ENCODE measurements at regions not wholly inside any gene's neighbourhood (a gene's known extent, or its start where the extent isn't known, plus 50 kb on each side); places are given as distances from the start of the nearest gene placed in this dataset.

DNA sequence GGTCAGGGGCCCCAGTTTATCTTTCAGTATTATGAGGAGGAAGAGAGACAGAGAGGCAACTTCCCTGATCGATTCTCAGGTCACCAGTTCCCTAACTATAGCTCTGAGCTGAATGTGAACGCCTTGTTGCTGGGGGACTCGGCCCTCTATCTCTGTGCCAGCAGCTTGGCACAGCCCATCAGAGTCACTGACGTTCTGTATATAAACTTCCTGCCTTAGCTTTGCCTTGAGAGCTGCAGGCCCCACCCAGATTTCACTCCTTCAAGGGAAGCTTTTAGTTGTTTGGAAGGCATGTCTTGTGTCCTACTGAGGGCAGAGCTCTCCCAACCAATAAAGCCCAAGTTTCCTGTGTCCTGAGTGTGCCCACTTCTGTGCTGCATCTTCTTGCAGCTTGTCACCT, 242.5 kb upstream of the PRSS58 start:
- H3K36me3 ChIP-seq (ENCODE audit: control insufficient read depth, insufficient read depth, low read length) = no peaks in the 10 kb centered on the region
- no peak overlapping the region for H3K27ac ChIP-seq (ENCODE audit: insufficient read depth, low read length)
- peak overlapping the region; percentile 50; the same call in 1 of the 2 replicates for H3K18ac ChIP-seq (ENCODE audit: low read depth, low read length)
- H3K4me2 ChIP-seq (ENCODE audit: low read depth, low read length) = no peak overlapping the region
- H2BK120ac ChIP-seq (ENCODE audit: low read depth, low read length) = peak overlapping the region; percentile 59; the same call in 1 of the 2 replicates
- WGBS, 2 experiments (ENCODE audit: extremely low coverage in 2 of 2, insufficient read length in 1 of 2) = no CpG with 5 or more reads among the region's 4 CpGs
- H4K20me1 ChIP-seq (ENCODE audit: insufficient read depth, low read length) = no peaks in the 10 kb centered on the region
- H4K8ac ChIP-seq (ENCODE audit: low read depth in 2 of 2, low read length in 2 of 2) = peak overlapping the region in 1 of 2 experiments; percentile 60; a peak in 2 of 4 replicates
- H3K9me1 ChIP-seq (ENCODE audit: insufficient read depth, low read length) = peaks cover 3% of the 10 kb centered on the region; the same call in 1 of the 2 replicates
- ATAC-seq (ENCODE audit: low read depth) (peak; percentile 40), DNase-seq (no peak)
- POLR2A ChIA-PET (ENCODE audit: unreplicated experiment) = no interaction called here
- peak overlapping the region; percentile 51 for H3K4ac ChIP-seq (ENCODE audit: low read depth, low read length)
- no peak overlapping the region for H3K23ac ChIP-seq (ENCODE audit: low read depth, low read length)
- in situ Hi-C loops (cut with MboI; ENCODE audit: low sequenced_read_pairs) = no loop called here
- CTCF ChIA-PET = interaction anchor here (0.9 to 3.0 kb wide), 4 partner anchors 15 to 41 kb away, joined by 3 to 10 read pairs (median 4); no protein-coding TSS in a partner anchor
- H2BK15ac ChIP-seq (ENCODE audit: low read depth, low read length) = peak overlapping the region; percentile 78; the same call in 2 of the 3 replicates
- no peak overlapping the region for H2AK5ac ChIP-seq (ENCODE audit: low read depth, low read length)
- peak overlapping the region; percentile 78 for H2AFZ ChIP-seq (replicated peaks; ENCODE audit: low read length, poor library complexity)
- peak overlapping the region; percentile 68 for H4K91ac ChIP-seq (ENCODE audit: insufficient read depth, low read depth, low read length)
- no peak overlapping the region for H3K9ac ChIP-seq (ENCODE audit: low read depth, low read length)
- no peaks in the 10 kb centered on the region for H3K9me3 ChIP-seq (ENCODE audit: control insufficient read depth, insufficient read depth, low read length)
- H3K27me3 ChIP-seq (ENCODE audit: control insufficient read depth, insufficient read depth, low read length) = peaks cover 10% of the 10 kb centered on the region
- dilution Hi-C loops (cut with HindIII; ENCODE audit: low sequenced_read_pairs, unreplicated experiment) = loop anchor here (25.0 kb wide), 1 partner anchor 287 kb away; no protein-coding TSS in a partner anchor
- no peak overlapping the region for H2AK9ac ChIP-seq (replicated peaks; ENCODE audit: low read depth, low read length, poor library complexity)
- H3K56ac ChIP-seq (ENCODE audit: extremely low read depth, insufficient read depth, low read length) = no peak overlapping the region
- peak overlapping the region; percentile 79 for H2BK20ac ChIP-seq (ENCODE audit: low read depth, low read length)
- H3K14ac ChIP-seq (replicated peaks; ENCODE audit: low read depth, low read length) = peak overlapping the region; percentile 70; the same call in 1 of the 2 replicates
- BruUV-seq (replicated peaks) = no TSS peak
- no peak overlapping the region for H4K5ac ChIP-seq (ENCODE audit: low read depth, low read length)
- peaks cover 6% of the 10 kb centered on the region for H3K4me1 ChIP-seq (ENCODE audit: control insufficient read depth, insufficient read depth, low read length)
- H3K79me1 ChIP-seq (ENCODE audit: low read depth in 1 of 2, low read length in 2 of 2) = no peaks in the 10 kb centered on the region
- no peak overlapping the region for H3K4me3 ChIP-seq (ENCODE audit: insufficient read depth, low read depth, low read length)
- TF ChIP-seq RAD21 (IDR thresholded peaks at IDR 0.05; ENCODE audit: low read length) (no peak), MAZ (IDR thresholded peaks at IDR 0.05; ENCODE audit: borderline replicate concordance, low read depth, low read length) (no peak), FOS (IDR thresholded peaks at IDR 0.05; ENCODE audit: low read depth, low read length) (no peak), RFX5 (IDR thresholded peaks at IDR 0.05; ENCODE audit: low read depth, low read length) (no peak), MAFK (IDR thresholded peaks at IDR 0.05; ENCODE audit: low read depth, low read length) (no peak), RCOR1 (IDR thresholded peaks at IDR 0.05; ENCODE audit: insufficient replicate concordance, low read length) (no peak), POLR2A (IDR thresholded peaks at IDR 0.05; ENCODE audit: low read depth, low read length) (no peak), NFE2L2 (IDR thresholded peaks at IDR 0.05; ENCODE audit: low read depth, low read length) (no peak), MXI1 (IDR thresholded peaks at IDR 0.05; ENCODE audit: borderline replicate concordance, low read depth, low read length) (no peak), BHLHE40 (IDR thresholded peaks at IDR 0.05; ENCODE audit: low read depth, low read length) (no peak)
- TF ChIP-seq, protein P1, sequence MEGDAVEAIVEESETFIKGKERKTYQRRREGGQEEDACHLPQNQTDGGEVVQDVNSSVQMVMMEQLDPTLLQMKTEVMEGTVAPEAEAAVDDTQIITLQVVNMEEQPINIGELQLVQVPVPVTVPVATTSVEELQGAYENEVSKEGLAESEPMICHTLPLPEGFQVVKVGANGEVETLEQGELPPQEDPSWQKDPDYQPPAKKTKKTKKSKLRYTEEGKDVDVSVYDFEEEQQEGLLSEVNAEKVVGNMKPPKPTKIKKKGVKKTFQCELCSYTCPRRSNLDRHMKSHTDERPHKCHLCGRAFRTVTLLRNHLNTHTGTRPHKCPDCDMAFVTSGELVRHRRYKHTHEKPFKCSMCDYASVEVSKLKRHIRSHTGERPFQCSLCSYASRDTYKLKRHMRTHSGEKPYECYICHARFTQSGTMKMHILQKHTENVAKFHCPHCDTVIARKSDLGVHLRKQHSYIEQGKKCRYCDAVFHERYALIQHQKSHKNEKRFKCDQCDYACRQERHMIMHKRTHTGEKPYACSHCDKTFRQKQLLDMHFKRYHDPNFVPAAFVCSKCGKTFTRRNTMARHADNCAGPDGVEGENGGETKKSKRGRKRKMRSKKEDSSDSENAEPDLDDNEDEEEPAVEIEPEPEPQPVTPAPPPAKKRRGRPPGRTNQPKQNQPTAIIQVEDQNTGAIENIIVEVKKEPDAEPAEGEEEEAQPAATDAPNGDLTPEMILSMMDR (conservative IDR thresholded peaks at IDR 0.05; ENCODE audit: low read depth, low read length) = no peak
- TF ChIP-seq, protein P2, sequence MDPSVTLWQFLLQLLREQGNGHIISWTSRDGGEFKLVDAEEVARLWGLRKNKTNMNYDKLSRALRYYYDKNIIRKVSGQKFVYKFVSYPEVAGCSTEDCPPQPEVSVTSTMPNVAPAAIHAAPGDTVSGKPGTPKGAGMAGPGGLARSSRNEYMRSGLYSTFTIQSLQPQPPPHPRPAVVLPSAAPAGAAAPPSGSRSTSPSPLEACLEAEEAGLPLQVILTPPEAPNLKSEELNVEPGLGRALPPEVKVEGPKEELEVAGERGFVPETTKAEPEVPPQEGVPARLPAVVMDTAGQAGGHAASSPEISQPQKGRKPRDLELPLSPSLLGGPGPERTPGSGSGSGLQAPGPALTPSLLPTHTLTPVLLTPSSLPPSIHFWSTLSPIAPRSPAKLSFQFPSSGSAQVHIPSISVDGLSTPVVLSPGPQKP (IDR thresholded peaks at IDR 0.05; ENCODE audit: borderline replicate concordance, low read depth, low read length) = no peak
- no peak overlapping the region for H2BK5ac ChIP-seq (ENCODE audit: low read depth, low read length, poor library complexity, severe bottlenecking)
- intact Hi-C loops (cut with micrococcal nuclease) = no loop called here
